ENCODE measurements at regions not wholly inside any gene's neighbourhood (a gene's known extent, or its start where the extent isn't known, plus 50 kb on each side); places are given as distances from the start of the nearest gene placed in this dataset.
A peak's percentile ranks its signal among the peaks of the same experiment; 100 is the strongest.

- no peak for ATAC-seq
- H3K4me1 Mint-ChIP-seq: peaks cover 7% of the 10 kb centered on the region
- peaks cover 19% of the 10 kb centered on the region for H3K27me3 Mint-ChIP-seq
- no peak overlapping the region for H3K27ac Mint-ChIP-seq
- H3K9me3 Mint-ChIP-seq: no peaks in the 10 kb centered on the region
- H3K4me3 Mint-ChIP-seq: peak overlapping the region; percentile 39
- H3K36me3 Mint-ChIP-seq: no peaks in the 10 kb centered on the region
Observed at GRCh38 chr22:23403152-23403719, 176.9 kb downstream of the IGLL1 start.

- no peak overlapping the region for H3K27ac Mint-ChIP-seq
- H3K9me3 Mint-ChIP-seq: no peaks in the 10 kb centered on the region
- ATAC-seq: peak; percentile 82
- H3K27me3 Mint-ChIP-seq: peaks cover 19% of the 10 kb centered on the region
- peak overlapping the region; percentile 39 for H3K4me3 Mint-ChIP-seq
- peaks cover 7% of the 10 kb centered on the region for H3K4me1 Mint-ChIP-seq
- no peaks in the 10 kb centered on the region for H3K36me3 Mint-ChIP-seq
Observed at GRCh38 chr22:23402275-23403151, 177.6 kb downstream of the IGLL1 start.

GRCh38 chr22:23401910-23402274, 178.2 kb downstream of the IGLL1 start:
- no peak for ATAC-seq
- Mint-ChIP-seq H3K27ac (no peak overlapping the region), H3K4me1 (peaks cover 7% of the 10 kb centered on the region), H3K36me3 (no peaks in the 10 kb centered on the region), H3K4me3 (peak overlapping the region; percentile 34), H3K27me3 (peaks cover 19% of the 10 kb centered on the region), H3K9me3 (no peaks in the 10 kb centered on the region)

- Mint-ChIP-seq H3K4me1 (peaks cover 7% of the 10 kb centered on the region), H3K36me3 (no peaks in the 10 kb centered on the region), H3K9me3 (no peaks in the 10 kb centered on the region), H3K27me3 (peaks cover 16% of the 10 kb centered on the region), H3K27ac (no peak overlapping the region), H3K4me3 (no peak overlapping the region)
- ATAC-seq: no peak
Observed at GRCh38 chr22:23401111-23401909, 178.8 kb downstream of the IGLL1 start.

- Mint-ChIP-seq H3K27me3 (peaks cover 7% of the 10 kb centered on the region), H3K36me3 (no peaks in the 10 kb centered on the region), H3K4me3 (no peak overlapping the region), H3K9me3 (no peaks in the 10 kb centered on the region), H3K27ac (no peak overlapping the region), H3K4me1 (peaks cover 7% of the 10 kb centered on the region)
- ATAC-seq: no peak
Observed at GRCh38 chr22:23400286-23400981, 179.7 kb downstream of the IGLL1 start.

GRCh38 chr22:23399367-23400285, 180.5 kb downstream of the IGLL1 start:
- Mint-ChIP-seq H3K4me1 (peaks cover 7% of the 10 kb centered on the region), H3K36me3 (no peaks in the 10 kb centered on the region), H3K9me3 (no peaks in the 10 kb centered on the region), H3K27ac (no peak overlapping the region), H3K4me3 (no peak overlapping the region), H3K27me3 (peaks cover 7% of the 10 kb centered on the region)
- no peak for ATAC-seq

- Mint-ChIP-seq H3K27ac (no peak overlapping the region), H3K4me3 (no peak overlapping the region), H3K4me1 (peaks cover 7% of the 10 kb centered on the region), H3K27me3 (peaks cover 2% of the 10 kb centered on the region), H3K9me3 (no peaks in the 10 kb centered on the region), H3K36me3 (no peaks in the 10 kb centered on the region)
- ATAC-seq: no peak
Observed at GRCh38 chr22:23398701-23399366, 181.3 kb downstream of the IGLL1 start.

GRCh38 chr22:23397613-23398567, 182.2 kb downstream of the IGLL1 start:
- no peak overlapping the region for H3K27ac Mint-ChIP-seq
- no peaks in the 10 kb centered on the region for H3K36me3 Mint-ChIP-seq
- H3K9me3 Mint-ChIP-seq: no peaks in the 10 kb centered on the region
- H3K4me1 Mint-ChIP-seq: peaks cover 7% of the 10 kb centered on the region
- H3K4me3 Mint-ChIP-seq: no peak overlapping the region
- no peaks in the 10 kb centered on the region for H3K27me3 Mint-ChIP-seq
- ATAC-seq: no peak

- H3K9me3 Mint-ChIP-seq: no peaks in the 10 kb centered on the region
- H3K4me3 Mint-ChIP-seq: no peak overlapping the region
Observed at GRCh38 chr22:23397008-23397612, 183.0 kb downstream of the IGLL1 start.

GRCh38 chr22:23396362-23397007, 183.6 kb downstream of the IGLL1 start:
- Mint-ChIP-seq H3K27ac (no peak overlapping the region), H3K4me1 (peaks cover 7% of the 10 kb centered on the region), H3K36me3 (no peaks in the 10 kb centered on the region), H3K27me3 (peaks cover 12% of the 10 kb centered on the region), H3K9me3 (no peaks in the 10 kb centered on the region), H3K4me3 (no peak overlapping the region)
- ATAC-seq: no peak

More at GRCh38 chr22:23397008-23397612, 183.0 kb downstream of the IGLL1 start:
- no peak for ATAC-seq
- H3K36me3 Mint-ChIP-seq: no peaks in the 10 kb centered on the region
- H3K27ac Mint-ChIP-seq: no peak overlapping the region
- peaks cover 5% of the 10 kb centered on the region for H3K27me3 Mint-ChIP-seq
- H3K4me1 Mint-ChIP-seq: peaks cover 7% of the 10 kb centered on the region

GRCh38 chr22:23395530-23396361, 184.3 kb downstream of the IGLL1 start:
- no peak for ATAC-seq
- no peaks in the 10 kb centered on the region for H3K9me3 Mint-ChIP-seq
- H3K27me3 Mint-ChIP-seq: peaks cover 17% of the 10 kb centered on the region
- peaks cover 7% of the 10 kb centered on the region for H3K4me1 Mint-ChIP-seq
- H3K36me3 Mint-ChIP-seq: no peaks in the 10 kb centered on the region
- no peak overlapping the region for H3K27ac Mint-ChIP-seq
- no peak overlapping the region for H3K4me3 Mint-ChIP-seq

Data from stimulated activated memory B cell treated with anti-CD40 and anti-IgM and Interleukin-4, amounts not matched to agents 10 μg/mL and 1 μg/mL and 100 μg/mL, for 72 hours (primary cell).